ENCODE measurements at regions not wholly inside any gene's neighbourhood (a gene's known extent, or its start where the extent isn't known, plus 50 kb on each side); places are given as distances from the start of the nearest gene placed in this dataset.

- DNase-seq (ENCODE audit: low read depth): peak; percentile 63
These were observed 512.2 kb upstream of the MARCKS start for GRCh38 chr6:113344969-113345368.

- peak; percentile 58 for DNase-seq (ENCODE audit: low read depth)
These were observed 509.7 kb upstream of the MARCKS start for GRCh38 chr6:113347436-113347835.

- peak; percentile 58 for DNase-seq (ENCODE audit: low read depth)
These were observed 506.7 kb upstream of the MARCKS start for GRCh38 chr6:113350461-113350860.

- peak; percentile 92 for DNase-seq (ENCODE audit: low read depth)
These were observed 505.8 kb upstream of the MARCKS start for GRCh38 chr6:113351173-113351834.

GRCh38 chr6:113352029-113352801, 504.9 kb upstream of the MARCKS start:
- DNase-seq (ENCODE audit: low read depth): peak; percentile 84

GRCh38 chr6:113352831-113353230, 504.3 kb upstream of the MARCKS start:
- DNase-seq (ENCODE audit: low read depth): no peak

- no peak for DNase-seq (ENCODE audit: low read depth)
These were observed 503.8 kb upstream of the MARCKS start for GRCh38 chr6:113353392-113353791.

- no peak for DNase-seq (ENCODE audit: low read depth)
These were observed 502.8 kb upstream of the MARCKS start for GRCh38 chr6:113354204-113354895.

GRCh38 chr6:113356139-113356538, 501.0 kb upstream of the MARCKS start:
- DNase-seq (ENCODE audit: low read depth): no peak

GRCh38 chr6:113357041-113357440, 500.1 kb upstream of the MARCKS start:
- no peak for DNase-seq (ENCODE audit: low read depth)

GRCh38 chr6:113358063-113358583, 499.0 kb upstream of the MARCKS start:
- no peak for DNase-seq (ENCODE audit: low read depth)

- peak; percentile 52 for DNase-seq (ENCODE audit: low read depth)
These were observed 497.7 kb upstream of the MARCKS start for GRCh38 chr6:113359155-113360140.

- DNase-seq (ENCODE audit: low read depth): peak; percentile 62
These were observed 496.0 kb upstream of the MARCKS start for GRCh38 chr6:113361014-113361645.

- peak; percentile 45 for DNase-seq (ENCODE audit: low read depth)
These were observed 494.7 kb upstream of the MARCKS start for GRCh38 chr6:113362301-113363047.

GRCh38 chr6:113363048-113363798, 493.9 kb upstream of the MARCKS start:
- DNase-seq (ENCODE audit: low read depth): no peak

- DNase-seq (ENCODE audit: low read depth): no peak
These were observed 493.3 kb upstream of the MARCKS start for GRCh38 chr6:113363866-113364265.

GRCh38 chr6:113364766-113365165, 492.4 kb upstream of the MARCKS start:
- no peak for DNase-seq (ENCODE audit: low read depth)

- no peak for DNase-seq (ENCODE audit: low read depth)
These were observed 492.0 kb upstream of the MARCKS start for GRCh38 chr6:113365191-113365590.

GRCh38 chr6:113366505-113366904, 490.6 kb upstream of the MARCKS start:
- DNase-seq (ENCODE audit: low read depth): no peak
